DND-41 (cell line): ENCODE measurements at regions not wholly inside any gene's neighbourhood (a gene's known extent, or its start where the extent isn't known, plus 50 kb on each side); places are given as distances from the start of the nearest gene placed in this dataset.

Experiments used
- EZH2 ChIP-seq: IDR thresholded peaks from 3 replicates; pipeline ENCODE4 v1.6.1; 2012; ENCODE audit warnings: borderline replicate concordance, low read depth, mild to moderate bottlenecking, moderate library complexity, low read length, inconsistent platforms; ENCODE audit not compliant: severe bottlenecking
- TF ChIP-seq, protein P1 (sequence below): IDR thresholded peaks from 2 replicates; pipeline ENCODE4 v1.5.1; 2012; ENCODE audit warnings: borderline replicate concordance, low read length, moderate library complexity, mild to moderate bottlenecking; ENCODE audit not compliant: poor library complexity, severe bottlenecking; ENCODE audit errors: extremely low read depth

- TF ChIP-seq, protein P1, sequence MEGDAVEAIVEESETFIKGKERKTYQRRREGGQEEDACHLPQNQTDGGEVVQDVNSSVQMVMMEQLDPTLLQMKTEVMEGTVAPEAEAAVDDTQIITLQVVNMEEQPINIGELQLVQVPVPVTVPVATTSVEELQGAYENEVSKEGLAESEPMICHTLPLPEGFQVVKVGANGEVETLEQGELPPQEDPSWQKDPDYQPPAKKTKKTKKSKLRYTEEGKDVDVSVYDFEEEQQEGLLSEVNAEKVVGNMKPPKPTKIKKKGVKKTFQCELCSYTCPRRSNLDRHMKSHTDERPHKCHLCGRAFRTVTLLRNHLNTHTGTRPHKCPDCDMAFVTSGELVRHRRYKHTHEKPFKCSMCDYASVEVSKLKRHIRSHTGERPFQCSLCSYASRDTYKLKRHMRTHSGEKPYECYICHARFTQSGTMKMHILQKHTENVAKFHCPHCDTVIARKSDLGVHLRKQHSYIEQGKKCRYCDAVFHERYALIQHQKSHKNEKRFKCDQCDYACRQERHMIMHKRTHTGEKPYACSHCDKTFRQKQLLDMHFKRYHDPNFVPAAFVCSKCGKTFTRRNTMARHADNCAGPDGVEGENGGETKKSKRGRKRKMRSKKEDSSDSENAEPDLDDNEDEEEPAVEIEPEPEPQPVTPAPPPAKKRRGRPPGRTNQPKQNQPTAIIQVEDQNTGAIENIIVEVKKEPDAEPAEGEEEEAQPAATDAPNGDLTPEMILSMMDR: no peak
- TF ChIP-seq EZH2: no peak
Measured at GRCh38 chr13:19057588-19058340, 123.9 kb downstream of the TUBA3C start.
